Left lung (tissue), 4 donors: ENCODE measurements at regions not wholly inside any gene's neighbourhood (a gene's known extent, or its start where the extent isn't known, plus 50 kb on each side); places are given as distances from the start of the nearest gene placed in this dataset.
A peak's percentile ranks its signal among the peaks of the same experiment; 100 is the strongest.

Experiments
- ATAC-seq: fragments of 200-7000 bp; cut with Tn5 transposase; one replicate; pipeline ENCODE4 v1.9.1; 2020; ENCODE audit warnings: moderate library complexity
- DNase-seq, 4 donors: peaks; one replicate each; pipeline ENCODE4 v3.0.0-alpha.2; 2013 to 2020
- H3K27ac ChIP-seq, 2 donors: fragments of 200-600 bp; sonication (generic) in 1 of 2; one replicate each; pipeline versions ENCODE4 v1.5.0 to v1.8.0; 2020 to 2021
- H3K27me3 ChIP-seq, 2 donors: fragments of 200-600 bp; sonication (generic) in 1 of 2; one replicate each; pipeline versions ENCODE4 v1.5.0 to v1.8.0; 2020 to 2021
- H3K36me3 ChIP-seq, 2 donors: fragments of 200-600 bp; sonication (generic) in 1 of 2; one replicate each; pipeline versions ENCODE4 v1.5.0 to v1.8.0; 2020 to 2021
- H3K4me1 ChIP-seq, 2 donors: fragments of 200-600 bp; one replicate each; pipeline ENCODE4 v1.8.0; 2021
- H3K4me3 ChIP-seq, 2 donors: fragments of 200-600 bp; sonication (generic) in 1 of 2; one replicate each; pipeline versions ENCODE4 v1.5.0 to v1.8.0; 2020 to 2021; ENCODE audit warnings: mild to moderate bottlenecking in 1 of 2
- H3K9me3 ChIP-seq, 2 donors: fragments of 200-600 bp; sonication (generic) in 1 of 2; one replicate each; pipeline versions ENCODE4 v1.5.0 to v1.8.0; 2020 to 2021
- intact Hi-C, 2 donors: fragments of 100-400 bp; cut with DNase I; formaldehyde crosslinking; loops; one replicate each; pipeline versions ENCODE4 v1.11.2 to v1.14.2; 2022
- TF ChIP-seq, protein P1 (sequence below), 2 donors: fragments of 200-600 bp; sonication (generic) in 1 of 2; IDR thresholded peaks; one replicate each; pipeline versions ENCODE4 v1.5.0 to v1.8.0; 2021; ENCODE audit warnings: antibody characterized with exemption in 2 of 2
- donor health status: DM: no; HTN: yes; CAD: no.
- donor health status: DM: no; HTN: no; CAD: no.

DNA sequence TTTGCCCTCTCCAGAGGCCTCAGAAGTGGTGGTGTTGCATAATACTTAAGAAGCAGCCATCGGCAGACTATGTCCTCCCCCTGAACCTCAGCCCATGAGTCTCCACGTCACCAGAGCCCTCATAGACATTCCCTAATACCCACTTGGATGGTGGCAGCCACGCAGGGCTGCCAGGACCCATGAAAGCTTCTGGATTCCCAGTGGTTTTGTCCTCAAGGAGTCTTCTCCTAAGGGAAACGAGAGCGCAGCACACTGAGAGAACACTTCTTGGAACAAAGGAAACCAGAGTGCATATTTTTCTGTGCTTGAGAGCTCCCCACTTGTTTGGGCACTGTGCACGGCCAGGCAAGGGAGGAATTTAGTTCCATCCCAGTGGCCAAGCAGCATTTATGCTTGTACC is 204.1 kb upstream of the DMD start:
- TF ChIP-seq, protein P1, sequence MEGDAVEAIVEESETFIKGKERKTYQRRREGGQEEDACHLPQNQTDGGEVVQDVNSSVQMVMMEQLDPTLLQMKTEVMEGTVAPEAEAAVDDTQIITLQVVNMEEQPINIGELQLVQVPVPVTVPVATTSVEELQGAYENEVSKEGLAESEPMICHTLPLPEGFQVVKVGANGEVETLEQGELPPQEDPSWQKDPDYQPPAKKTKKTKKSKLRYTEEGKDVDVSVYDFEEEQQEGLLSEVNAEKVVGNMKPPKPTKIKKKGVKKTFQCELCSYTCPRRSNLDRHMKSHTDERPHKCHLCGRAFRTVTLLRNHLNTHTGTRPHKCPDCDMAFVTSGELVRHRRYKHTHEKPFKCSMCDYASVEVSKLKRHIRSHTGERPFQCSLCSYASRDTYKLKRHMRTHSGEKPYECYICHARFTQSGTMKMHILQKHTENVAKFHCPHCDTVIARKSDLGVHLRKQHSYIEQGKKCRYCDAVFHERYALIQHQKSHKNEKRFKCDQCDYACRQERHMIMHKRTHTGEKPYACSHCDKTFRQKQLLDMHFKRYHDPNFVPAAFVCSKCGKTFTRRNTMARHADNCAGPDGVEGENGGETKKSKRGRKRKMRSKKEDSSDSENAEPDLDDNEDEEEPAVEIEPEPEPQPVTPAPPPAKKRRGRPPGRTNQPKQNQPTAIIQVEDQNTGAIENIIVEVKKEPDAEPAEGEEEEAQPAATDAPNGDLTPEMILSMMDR (IDR thresholded peaks at IDR 0.05): no peak
- H3K36me3 ChIP-seq: no peaks in the 10 kb centered on the region
- H3K27ac ChIP-seq: peak overlapping the region; percentile 41 to 53
- no peaks in the 10 kb centered on the region for H3K4me1 ChIP-seq
- ATAC-seq (peak; percentile 82), DNase-seq (peak in 1 of 4 donors; percentile 43)
- no peaks in the 10 kb centered on the region for H3K27me3 ChIP-seq
- intact Hi-C loops: no loop called here
- no peaks in the 10 kb centered on the region for H3K9me3 ChIP-seq
- H3K4me3 ChIP-seq: no peak overlapping the region

DNA sequence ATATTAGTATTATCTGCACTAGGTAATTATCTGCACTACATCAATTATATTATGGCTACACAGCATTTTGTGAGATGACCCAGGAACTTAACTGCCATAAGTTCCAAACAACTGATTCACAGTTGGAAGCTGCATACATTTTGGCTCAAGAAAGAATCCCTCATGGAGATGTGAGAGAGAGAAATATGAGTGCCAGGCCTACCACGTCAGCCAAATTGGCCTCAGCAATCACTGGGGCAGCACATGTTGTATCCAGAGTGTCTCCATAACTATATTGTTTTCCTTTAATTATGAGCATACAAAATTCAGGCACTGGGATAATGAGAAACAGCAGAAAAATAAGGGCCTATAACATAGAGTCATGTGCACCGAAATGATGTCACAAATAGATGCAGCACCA is 174.2 kb upstream of the DMD start:
- Histone ChIP-seq H3K9me3 (no peaks in the 10 kb centered on the region), H3K36me3 (no peaks in the 10 kb centered on the region), H3K27me3 (no peaks in the 10 kb centered on the region), H3K27ac (no peak overlapping the region), H3K4me1 (no peaks in the 10 kb centered on the region), H3K4me3 (no peak overlapping the region)
- intact Hi-C loops: no loop called here
- DNase-seq (no peak), ATAC-seq (no peak)
- TF ChIP-seq, protein P1 (IDR thresholded peaks at IDR 0.05): no peak

DNA sequence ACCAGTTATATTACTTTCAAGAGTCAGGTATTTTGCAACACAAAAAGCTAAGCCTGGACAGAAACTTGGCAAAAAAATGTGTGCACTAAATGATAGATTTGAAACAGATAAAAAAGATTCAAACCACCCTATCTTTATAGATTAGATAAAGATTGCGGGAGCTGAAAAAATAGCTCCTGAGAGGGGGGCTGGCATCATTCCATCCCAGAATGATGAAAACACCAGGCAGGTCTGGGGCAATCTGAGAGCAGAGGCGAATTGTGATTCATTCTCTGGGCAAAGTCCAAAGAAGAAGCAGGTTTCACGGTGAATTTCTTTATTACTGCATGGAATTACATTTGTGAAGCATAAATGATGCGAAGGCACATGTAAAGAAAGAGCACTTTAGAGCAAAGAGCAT is 168.5 kb upstream of the DMD start:
- H3K27ac ChIP-seq: no peak overlapping the region
- H3K27me3 ChIP-seq: no peaks in the 10 kb centered on the region
- no peaks in the 10 kb centered on the region for H3K9me3 ChIP-seq
- DNase-seq (peak in 2 of 4 donors; percentile 1 to 3), ATAC-seq (no peak)
- TF ChIP-seq, protein P1 (IDR thresholded peaks at IDR 0.05): no peak
- intact Hi-C loops: no loop called here
- H3K36me3 ChIP-seq: no peaks in the 10 kb centered on the region
- H3K4me3 ChIP-seq: no peak overlapping the region
- no peaks in the 10 kb centered on the region for H3K4me1 ChIP-seq

DNA sequence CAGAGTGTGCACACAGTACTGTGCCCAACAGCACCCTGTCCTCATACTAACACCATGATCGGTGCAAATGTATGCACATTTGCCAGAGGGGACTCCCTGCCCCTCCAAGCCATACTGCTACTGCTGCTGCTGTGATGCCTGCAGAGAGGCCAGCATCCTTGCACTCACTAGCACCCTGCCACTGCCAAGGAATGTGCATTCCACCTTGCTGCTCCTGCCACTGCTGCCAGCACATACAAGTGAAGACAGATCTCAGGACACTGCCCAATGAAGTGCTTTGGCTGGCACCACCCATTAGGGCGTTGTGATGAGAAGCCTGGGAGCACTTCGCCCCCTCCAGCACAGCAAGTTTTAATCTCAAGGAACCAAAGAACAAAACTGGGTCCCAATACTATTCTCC is 146.3 kb upstream of the DMD start:
- Histone ChIP-seq H3K4me1 (no peaks in the 10 kb centered on the region), H3K4me3 (no peak overlapping the region), H3K27ac (no peak overlapping the region), H3K9me3 (no peaks in the 10 kb centered on the region), H3K27me3 (no peaks in the 10 kb centered on the region), H3K36me3 (no peaks in the 10 kb centered on the region)
- no peak for DNase-seq
- TF ChIP-seq, protein P1 (IDR thresholded peaks at IDR 0.05): no peak
- intact Hi-C loops: no loop called here
- ATAC-seq: no peak

DNA sequence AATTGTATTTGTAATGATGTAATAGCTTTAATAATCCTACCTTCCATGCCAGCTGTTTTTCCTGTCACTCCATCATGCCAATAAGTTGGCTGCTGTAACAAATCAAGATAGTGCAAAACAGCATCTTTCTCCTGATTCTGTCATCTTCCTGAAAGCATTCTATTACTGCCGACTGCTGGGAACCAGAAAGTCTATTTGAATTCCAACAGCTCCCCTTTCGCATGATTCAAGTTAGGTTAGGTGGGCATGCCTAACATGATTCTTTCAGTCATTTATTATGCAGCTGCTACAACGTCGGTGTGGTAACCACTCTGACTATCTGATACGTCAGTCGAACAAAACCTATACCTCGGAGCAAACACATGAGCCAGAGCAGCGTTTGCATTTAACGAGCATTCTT is 127.9 kb upstream of the DMD start:
- intact Hi-C loops: no loop called here
- TF ChIP-seq, protein P1 (IDR thresholded peaks at IDR 0.05): no peak
- Histone ChIP-seq H3K4me3 (no peak overlapping the region), H3K27me3 (no peaks in the 10 kb centered on the region), H3K27ac (no peak overlapping the region), H3K36me3 (no peaks in the 10 kb centered on the region), H3K9me3 (no peaks in the 10 kb centered on the region), H3K4me1 (no peaks in the 10 kb centered on the region)
- DNase-seq (peak in 1 of 4 donors; percentile 1), ATAC-seq (no peak)
